ENCODE measurements at regions not wholly inside any gene's neighbourhood (a gene's known extent, or its start where the extent isn't known, plus 50 kb on each side); places are given as distances from the start of the nearest gene placed in this dataset.

DNA sequence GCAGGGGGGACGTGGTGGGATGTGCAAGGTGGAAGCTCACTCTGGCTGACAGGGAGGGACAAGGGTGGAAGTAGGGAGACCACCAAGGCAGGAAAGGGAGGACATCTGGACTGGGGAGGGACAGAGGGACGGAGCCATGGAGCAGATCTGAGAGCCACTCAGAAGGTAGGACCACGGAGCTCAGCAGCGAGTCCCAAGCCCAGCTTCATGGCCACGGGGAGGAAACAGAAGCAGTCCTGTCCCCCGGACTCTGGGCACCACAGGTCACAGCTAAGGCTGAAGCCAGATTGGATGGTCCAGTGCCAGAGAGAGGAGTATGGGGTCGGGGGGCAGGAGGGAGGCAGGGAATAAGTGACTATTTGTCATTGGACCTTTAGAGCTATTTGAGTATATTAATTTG is 220.1 kb downstream of the TBC1D2B start:
- no peak for TF ChIP-seq GATA3 (IDR thresholded peaks at IDR 0.05; ENCODE audit: low read depth, low read length)

- TF ChIP-seq GATA3 (IDR thresholded peaks at IDR 0.05; ENCODE audit: low read depth, low read length) (no peak), GATA2 (IDR thresholded peaks at IDR 0.05; ENCODE audit: low read depth, low read length) (no peak)
Measured at GRCh38 chr15:77856705-77857346, 220.7 kb downstream of the TBC1D2B start.

DNA sequence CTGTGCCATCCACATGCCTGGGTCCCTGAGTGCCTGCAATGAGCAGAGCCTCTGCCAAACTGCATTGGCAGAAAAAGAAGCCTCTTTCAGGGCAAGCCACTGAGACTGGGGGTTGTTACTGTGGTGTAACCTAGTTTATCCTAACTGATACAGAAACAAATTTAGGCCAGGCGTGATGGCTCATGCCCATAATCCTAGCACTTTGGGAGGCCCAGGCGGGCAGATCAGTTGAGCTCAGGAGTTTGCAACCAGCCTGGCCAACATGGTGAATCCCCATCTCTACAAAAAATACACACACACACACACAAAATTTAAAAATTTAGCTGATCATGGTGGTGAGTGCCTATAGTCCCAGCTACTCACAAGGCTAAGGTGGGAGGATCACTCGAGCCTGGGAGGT is 221.6 kb downstream of the TBC1D2B start:
- TF ChIP-seq GATA2 (IDR thresholded peaks at IDR 0.05; ENCODE audit: low read depth, low read length) (no peak), GATA3 (IDR thresholded peaks at IDR 0.05; ENCODE audit: low read depth, low read length) (no peak)

DNA sequence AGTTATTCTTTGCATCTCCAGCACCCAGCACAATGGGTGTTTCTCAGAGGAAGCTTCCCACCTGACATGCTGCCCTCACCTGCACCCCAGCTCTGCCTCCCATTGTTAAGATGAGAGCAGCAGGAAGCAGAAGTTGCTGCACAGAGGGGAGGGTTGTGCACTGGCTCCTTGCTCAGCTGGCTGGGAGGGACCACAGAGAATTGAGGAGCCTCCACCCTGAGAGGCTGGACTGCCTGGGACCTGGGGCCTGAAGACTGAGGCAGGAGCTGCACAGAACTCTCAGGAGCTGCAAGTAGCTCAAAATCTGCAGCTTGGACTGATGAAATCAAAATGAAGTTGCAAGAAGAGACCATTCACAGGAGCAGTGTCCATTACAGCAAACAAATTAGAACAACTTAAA is 222.3 kb upstream of the LINGO1 start:
- TF ChIP-seq GATA3 (IDR thresholded peaks at IDR 0.05; ENCODE audit: low read depth, low read length) (no peak), GATA2 (IDR thresholded peaks at IDR 0.05; ENCODE audit: low read depth, low read length) (no peak)

GRCh38 chr15:77853910-77854309 is 221.2 kb upstream of the LINGO1 start:
- TF ChIP-seq GATA2 (IDR thresholded peaks at IDR 0.05; ENCODE audit: low read depth, low read length) = no peak

DNA sequence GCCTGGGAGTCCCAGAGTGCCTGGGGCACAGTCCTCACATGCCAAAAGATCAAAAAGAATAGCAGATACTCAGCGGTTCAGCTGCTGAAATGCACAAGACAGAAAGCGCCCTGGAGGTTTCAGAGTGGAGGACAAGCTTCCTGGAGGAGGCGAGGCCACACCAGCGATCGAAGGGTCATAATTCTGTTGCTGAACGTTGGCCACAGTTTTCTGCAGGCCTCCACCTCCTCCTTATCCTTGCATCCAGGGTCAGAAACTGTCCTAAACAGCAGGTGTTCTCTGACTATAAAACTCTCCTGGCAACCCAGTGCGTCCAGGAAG is 220.3 kb upstream of the LINGO1 start:
- no peak for TF ChIP-seq GATA3 (IDR thresholded peaks at IDR 0.05; ENCODE audit: low read depth, low read length)
- TF ChIP-seq GATA2 (IDR thresholded peaks at IDR 0.05; ENCODE audit: low read depth, low read length) = no peak

DNA sequence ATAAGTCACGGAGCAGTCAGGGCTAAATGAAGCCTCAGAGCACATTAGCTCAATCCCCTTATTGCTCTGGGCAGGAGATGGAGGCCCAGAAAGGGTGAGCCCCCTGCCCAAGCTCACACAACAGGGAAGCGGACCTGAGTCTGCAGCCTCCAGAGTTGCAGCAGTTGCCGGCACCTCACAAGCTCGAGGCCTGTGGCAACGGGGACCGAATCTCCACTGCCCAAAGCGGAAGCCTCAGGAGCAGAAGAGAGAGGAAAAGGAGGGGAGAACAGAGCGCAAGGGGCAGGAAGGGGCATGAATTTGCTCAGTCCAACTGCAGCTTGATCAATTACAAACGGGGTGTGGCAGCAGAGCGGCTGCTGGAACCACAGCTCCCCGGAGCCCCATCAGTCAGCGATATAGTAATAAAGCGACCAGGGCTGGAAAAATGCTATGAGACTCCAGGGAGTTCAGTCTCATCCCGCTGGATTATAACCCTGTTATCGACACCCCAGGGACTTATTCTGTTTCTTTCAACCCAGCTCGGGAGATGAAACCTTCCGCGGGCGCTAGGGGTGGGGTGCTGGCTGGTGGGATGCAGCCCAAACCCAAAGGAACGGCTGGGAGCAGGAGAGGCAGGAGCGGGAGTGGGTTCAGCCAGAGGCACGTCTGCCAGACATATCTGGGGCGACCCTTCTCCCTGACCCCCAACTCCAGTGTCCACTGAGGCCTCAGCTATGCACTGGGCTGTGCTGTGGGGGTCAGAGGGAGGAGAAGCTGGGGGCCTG is 219.7 kb upstream of the LINGO1 start:
- no peak for TF ChIP-seq GATA2 (IDR thresholded peaks at IDR 0.05; ENCODE audit: low read depth, low read length)
- no peak for TF ChIP-seq GATA3 (IDR thresholded peaks at IDR 0.05; ENCODE audit: low read depth, low read length)

DNA sequence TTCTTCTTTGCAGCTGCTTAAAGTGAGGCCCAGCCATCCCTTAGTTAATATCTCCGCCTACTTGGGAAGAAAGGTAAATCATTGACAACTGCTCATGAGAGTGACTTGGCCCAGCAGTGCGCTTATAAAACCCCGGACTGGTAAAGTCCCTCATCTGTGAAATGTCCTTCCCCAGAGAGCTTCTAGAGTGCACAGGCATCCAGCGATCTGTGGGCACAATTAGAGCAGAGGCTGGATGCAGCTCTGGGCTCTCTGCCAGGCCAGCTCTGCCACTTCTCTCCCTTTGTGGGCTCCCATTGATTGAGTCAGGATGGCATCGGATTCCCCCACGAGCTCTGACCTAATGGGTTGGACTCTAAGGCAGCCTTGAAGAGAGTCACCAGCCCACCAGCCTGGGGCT is 219.0 kb upstream of the LINGO1 start:
- TF ChIP-seq GATA3 (IDR thresholded peaks at IDR 0.05; ENCODE audit: low read depth, low read length) (no peak), GATA2 (IDR thresholded peaks at IDR 0.05; ENCODE audit: low read depth, low read length) (no peak)

GRCh38 chr15:77851086-77851485 is 218.4 kb upstream of the LINGO1 start:
- TF ChIP-seq GATA2 (IDR thresholded peaks at IDR 0.05; ENCODE audit: low read depth, low read length) (no peak; the same call in 1 of the 2 replicates), GATA3 (IDR thresholded peaks at IDR 0.05; ENCODE audit: low read depth, low read length) (no peak)

- TF ChIP-seq GATA3 (IDR thresholded peaks at IDR 0.05; ENCODE audit: low read depth, low read length) (no peak), GATA2 (IDR thresholded peaks at IDR 0.05; ENCODE audit: low read depth, low read length) (no peak)
Measured at GRCh38 chr15:77846986-77847385, 214.3 kb upstream of the LINGO1 start.

DNA sequence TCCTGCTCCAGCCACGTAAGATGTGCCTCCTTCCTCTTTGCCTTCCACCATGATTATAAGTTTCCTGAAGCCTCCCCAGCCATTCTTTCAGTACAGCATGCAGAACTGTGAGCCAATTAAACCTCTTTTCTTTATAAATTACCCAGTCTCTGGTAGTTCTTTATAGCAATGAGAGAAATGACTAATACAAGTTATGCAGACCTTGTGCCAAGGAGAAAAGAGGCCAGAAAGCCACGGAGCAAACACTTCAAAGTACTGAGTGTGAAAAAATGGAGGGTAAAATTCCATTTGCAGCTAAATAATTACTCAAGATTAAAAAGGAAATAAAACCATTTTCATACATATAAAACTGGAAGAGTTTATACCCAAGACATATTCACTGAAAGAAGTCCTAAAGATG is 213.6 kb upstream of the LINGO1 start:
- TF ChIP-seq GATA3 (IDR thresholded peaks at IDR 0.05; ENCODE audit: low read depth, low read length) = no peak
- TF ChIP-seq GATA2 (IDR thresholded peaks at IDR 0.05; ENCODE audit: low read depth, low read length) = no peak

GRCh38 chr15:77844798-77845446 is 212.2 kb upstream of the LINGO1 start:
- TF ChIP-seq GATA2 (IDR thresholded peaks at IDR 0.05; ENCODE audit: low read depth, low read length) (no peak), GATA3 (IDR thresholded peaks at IDR 0.05; ENCODE audit: low read depth, low read length) (no peak)

- no peak for TF ChIP-seq GATA2 (IDR thresholded peaks at IDR 0.05; ENCODE audit: low read depth, low read length)
- TF ChIP-seq GATA3 (IDR thresholded peaks at IDR 0.05; ENCODE audit: low read depth, low read length) = no peak
Measured at GRCh38 chr15:77843546-77843945, 210.8 kb upstream of the LINGO1 start.

GRCh38 chr15:77840991-77841775 is 208.5 kb upstream of the LINGO1 start:
- TF ChIP-seq GATA2 (IDR thresholded peaks at IDR 0.05; ENCODE audit: low read depth, low read length) (no peak), GATA3 (IDR thresholded peaks at IDR 0.05; ENCODE audit: low read depth, low read length) (no peak)
